ENCODE measurements at regions not wholly inside any gene's neighbourhood (a gene's known extent, or its start where the extent isn't known, plus 50 kb on each side); places are given as distances from the start of the nearest gene placed in this dataset.
A peak's percentile ranks its signal among the peaks of the same experiment; 100 is the strongest.

- TF ChIP-seq, protein P1, sequence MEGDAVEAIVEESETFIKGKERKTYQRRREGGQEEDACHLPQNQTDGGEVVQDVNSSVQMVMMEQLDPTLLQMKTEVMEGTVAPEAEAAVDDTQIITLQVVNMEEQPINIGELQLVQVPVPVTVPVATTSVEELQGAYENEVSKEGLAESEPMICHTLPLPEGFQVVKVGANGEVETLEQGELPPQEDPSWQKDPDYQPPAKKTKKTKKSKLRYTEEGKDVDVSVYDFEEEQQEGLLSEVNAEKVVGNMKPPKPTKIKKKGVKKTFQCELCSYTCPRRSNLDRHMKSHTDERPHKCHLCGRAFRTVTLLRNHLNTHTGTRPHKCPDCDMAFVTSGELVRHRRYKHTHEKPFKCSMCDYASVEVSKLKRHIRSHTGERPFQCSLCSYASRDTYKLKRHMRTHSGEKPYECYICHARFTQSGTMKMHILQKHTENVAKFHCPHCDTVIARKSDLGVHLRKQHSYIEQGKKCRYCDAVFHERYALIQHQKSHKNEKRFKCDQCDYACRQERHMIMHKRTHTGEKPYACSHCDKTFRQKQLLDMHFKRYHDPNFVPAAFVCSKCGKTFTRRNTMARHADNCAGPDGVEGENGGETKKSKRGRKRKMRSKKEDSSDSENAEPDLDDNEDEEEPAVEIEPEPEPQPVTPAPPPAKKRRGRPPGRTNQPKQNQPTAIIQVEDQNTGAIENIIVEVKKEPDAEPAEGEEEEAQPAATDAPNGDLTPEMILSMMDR (IDR thresholded peaks at IDR 0.05; ENCODE audit: unreplicated experiment) = no peak
- Mint-ChIP-seq H3K4me3 (no peak overlapping the region), H3K9me3 (peaks cover 26% of the 10 kb centered on the region), H3K27ac (peak overlapping the region; percentile 49), H3K4me1 (peaks cover 8% of the 10 kb centered on the region), H3K36me3 (peaks cover 18% of the 10 kb centered on the region), H3K27me3 (ENCODE audit: low read depth) (no peaks in the 10 kb centered on the region)
- DNase-seq (ENCODE audit: low spot score in 2 of 2, unreplicated experiment in 2 of 2) = no peak
Measured at GRCh38 chr9:110007477-110008270, 200.3 kb downstream of the C9orf152 start.

DNA sequence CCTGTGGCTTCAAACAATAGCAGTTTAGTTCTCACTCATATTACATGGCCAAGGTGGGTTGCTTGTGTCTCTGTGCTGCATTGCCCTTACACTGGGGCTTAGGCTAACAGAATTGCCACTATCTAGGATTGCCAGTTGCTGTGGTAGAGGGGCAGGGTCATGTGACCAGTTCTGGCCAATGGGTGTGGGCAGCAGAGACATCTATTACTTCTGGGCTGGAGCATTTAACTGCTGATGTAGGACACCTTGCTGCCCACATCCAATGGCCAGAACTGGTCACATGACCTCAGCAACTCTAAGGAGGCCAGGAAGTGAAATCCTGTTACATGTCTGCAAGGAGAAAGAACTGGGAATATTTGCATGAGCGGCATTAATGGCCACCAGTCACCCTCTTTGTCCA is 199.3 kb downstream of the C9orf152 start:
- no peak overlapping the region for H3K27ac Mint-ChIP-seq
- TF ChIP-seq, protein P1 (IDR thresholded peaks at IDR 0.05; ENCODE audit: unreplicated experiment) = no peak
- H3K4me3 Mint-ChIP-seq = no peak overlapping the region
- peaks cover 12% of the 10 kb centered on the region for H3K36me3 Mint-ChIP-seq
- no peaks in the 10 kb centered on the region for H3K27me3 Mint-ChIP-seq (ENCODE audit: low read depth)
- H3K4me1 Mint-ChIP-seq = peaks cover 8% of the 10 kb centered on the region
- no peak for DNase-seq (ENCODE audit: low spot score in 2 of 2, unreplicated experiment in 2 of 2)
- peaks cover 21% of the 10 kb centered on the region for H3K9me3 Mint-ChIP-seq

DNA sequence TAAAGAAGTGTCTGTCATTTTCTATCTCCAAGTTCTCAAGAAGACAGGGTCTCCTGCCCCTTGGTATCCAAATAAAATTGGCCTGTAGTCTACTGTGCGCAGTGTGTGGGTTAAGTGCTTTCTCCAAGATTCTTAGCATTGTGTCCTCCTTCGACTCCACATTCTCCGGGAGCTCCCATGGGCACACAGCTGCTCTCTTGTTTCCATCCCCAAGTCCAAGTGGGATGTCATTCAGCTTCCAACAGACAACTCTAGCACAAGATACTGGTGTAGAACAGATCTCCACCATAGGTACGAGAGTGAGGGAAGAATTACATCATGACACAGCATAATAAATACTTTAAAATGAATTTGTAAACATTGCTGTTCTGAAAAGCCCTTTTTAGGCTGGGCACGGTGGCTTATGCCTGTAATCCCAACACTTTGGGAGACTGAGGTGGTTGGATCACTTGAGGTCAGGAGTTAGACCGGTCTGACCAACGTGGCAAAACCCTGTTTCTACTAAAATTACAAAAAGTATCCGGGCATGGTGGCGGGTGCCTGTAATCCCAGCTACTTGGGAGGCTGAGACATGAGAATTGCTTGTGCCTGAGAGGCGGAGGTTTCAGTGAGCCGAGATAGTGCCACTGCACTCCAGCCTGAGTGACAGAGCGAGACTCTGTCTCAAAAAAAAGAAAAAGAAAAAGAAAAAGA is 196.2 kb downstream of the C9orf152 start:
- Mint-ChIP-seq H3K9me3 (peaks cover 3% of the 10 kb centered on the region), H3K4me1 (peaks cover 8% of the 10 kb centered on the region)

DNA sequence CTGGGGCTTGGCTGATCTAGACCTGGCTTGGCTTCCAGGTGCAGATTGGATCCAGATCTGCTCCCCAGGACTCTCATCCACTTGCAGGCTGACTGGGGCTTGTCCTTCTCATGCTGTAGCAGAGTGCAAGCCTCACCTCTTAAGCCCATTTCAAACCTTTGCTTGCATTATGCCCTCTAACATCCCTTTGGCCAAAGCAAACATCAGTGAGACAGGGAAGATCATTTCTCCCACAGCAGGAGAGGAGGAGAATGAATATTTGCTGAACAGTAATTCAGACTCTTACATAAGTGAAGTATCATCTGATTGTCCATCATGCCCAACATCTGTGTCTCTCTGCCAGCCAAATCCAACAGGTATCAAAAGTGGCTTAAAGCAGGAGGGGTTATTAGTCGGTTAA is 194.9 kb downstream of the C9orf152 start:
- no peak overlapping the region for H3K4me3 Mint-ChIP-seq
- no peak overlapping the region for H3K27ac Mint-ChIP-seq
- H3K4me1 Mint-ChIP-seq = peaks cover under 1% of the 10 kb centered on the region
- peaks cover 9% of the 10 kb centered on the region for H3K36me3 Mint-ChIP-seq
- no peaks in the 10 kb centered on the region for H3K27me3 Mint-ChIP-seq (ENCODE audit: low read depth)
- DNase-seq (ENCODE audit: low spot score in 2 of 2, unreplicated experiment in 2 of 2) = no peak
- TF ChIP-seq, protein P1 (IDR thresholded peaks at IDR 0.05; ENCODE audit: unreplicated experiment) = no peak
- H3K9me3 Mint-ChIP-seq = peaks cover 3% of the 10 kb centered on the region

More for the DNA sequence above, 196.2 kb downstream of the C9orf152 start:
- no peak overlapping the region for H3K4me3 Mint-ChIP-seq
- no peaks in the 10 kb centered on the region for H3K27me3 Mint-ChIP-seq (ENCODE audit: low read depth)
- H3K27ac Mint-ChIP-seq = no peak overlapping the region
- TF ChIP-seq, protein P1 (IDR thresholded peaks at IDR 0.05; ENCODE audit: unreplicated experiment) = no peak
- peaks cover 7% of the 10 kb centered on the region for H3K36me3 Mint-ChIP-seq
- no peak for DNase-seq (ENCODE audit: low spot score in 2 of 2, unreplicated experiment in 2 of 2)

DNA sequence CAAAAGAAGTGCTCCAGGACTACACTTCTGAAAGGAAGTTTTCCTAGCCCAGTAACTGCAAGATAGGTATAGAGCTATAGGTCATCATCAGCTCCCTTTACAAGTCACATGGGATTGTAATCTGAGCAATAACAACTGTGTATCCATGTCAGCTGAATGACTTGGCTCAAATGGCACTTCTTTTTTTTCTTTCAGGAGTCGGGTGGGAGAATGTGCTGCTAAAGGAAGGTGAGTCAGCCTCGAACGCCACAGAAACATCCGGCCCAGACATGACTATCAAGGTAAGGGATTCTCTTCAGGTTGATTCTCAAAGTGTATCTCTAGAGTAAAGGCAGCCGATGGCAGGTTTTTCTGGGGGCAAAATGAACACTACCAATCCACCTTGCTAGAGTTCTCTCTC is 192.2 kb downstream of the C9orf152 start:
- Mint-ChIP-seq H3K27ac (no peak overlapping the region), H3K4me3 (no peak overlapping the region), H3K9me3 (peaks cover 3% of the 10 kb centered on the region), H3K27me3 (ENCODE audit: low read depth) (no peaks in the 10 kb centered on the region), H3K36me3 (peaks cover 9% of the 10 kb centered on the region), H3K4me1 (no peaks in the 10 kb centered on the region)
- DNase-seq (ENCODE audit: low spot score in 2 of 2, unreplicated experiment in 2 of 2) = no peak
- TF ChIP-seq, protein P1 (IDR thresholded peaks at IDR 0.05; ENCODE audit: unreplicated experiment) = no peak

All from mesothelial cell of epicardium (in vitro differentiated cells).